ENCODE measurements at regions not wholly inside any gene's neighbourhood (a gene's known extent, or its start where the extent isn't known, plus 50 kb on each side); places are given as distances from the start of the nearest gene placed in this dataset.

- TF ChIP-seq CTCF (IDR thresholded peaks at IDR 0.05; ENCODE audit: low read depth, low read length, missing control alignments), result no peak
- H3K27ac ChIP-seq, result no peak overlapping the region
- no peak for DNase-seq
- in situ Hi-C loops (cut with HindIII; ENCODE audit: low pct_ligation_motif_present, low sequenced_read_pairs), result no loop called here
- H3K36me3 ChIP-seq (replicated peaks), result no peaks in the 10 kb centered on the region
- H3K27me3 ChIP-seq (replicated peaks), result no peaks in the 10 kb centered on the region
- H3K4me3 ChIP-seq (ENCODE audit: low read depth, low read length), result no peak overlapping the region
These were observed 191.2 kb downstream of the PALM2AKAP2 start for GRCh38 chr9:109971226-109971625.

GRCh38 chr9:109972026-109972882, 192.3 kb downstream of the PALM2AKAP2 start:
- no peak for DNase-seq
- Histone ChIP-seq H3K4me3 (ENCODE audit: low read depth, low read length) (no peak overlapping the region), H3K27me3 (replicated peaks) (no peaks in the 10 kb centered on the region), H3K36me3 (replicated peaks) (no peaks in the 10 kb centered on the region), H3K27ac (no peak overlapping the region)
- in situ Hi-C loops (cut with HindIII; ENCODE audit: low pct_ligation_motif_present, low sequenced_read_pairs), result no loop called here
- peak; percentile 32 for TF ChIP-seq CTCF (IDR thresholded peaks at IDR 0.05; ENCODE audit: low read depth, low read length, missing control alignments)

GRCh38 chr9:109973336-109973735, 193.3 kb downstream of the PALM2AKAP2 start:
- Histone ChIP-seq H3K27ac (no peak overlapping the region), H3K36me3 (replicated peaks) (no peaks in the 10 kb centered on the region), H3K4me3 (ENCODE audit: low read depth, low read length) (no peak overlapping the region), H3K27me3 (replicated peaks) (no peaks in the 10 kb centered on the region)
- DNase-seq, result no peak
- in situ Hi-C loops (cut with HindIII; ENCODE audit: low pct_ligation_motif_present, low sequenced_read_pairs), result no loop called here
- TF ChIP-seq CTCF (IDR thresholded peaks at IDR 0.05; ENCODE audit: low read depth, low read length, missing control alignments), result no peak

- TF ChIP-seq CTCF (IDR thresholded peaks at IDR 0.05; ENCODE audit: low read depth, low read length, missing control alignments), result no peak
- Histone ChIP-seq H3K4me3 (ENCODE audit: low read depth, low read length) (no peak overlapping the region), H3K36me3 (replicated peaks) (no peaks in the 10 kb centered on the region), H3K27me3 (replicated peaks) (no peaks in the 10 kb centered on the region), H3K27ac (no peak overlapping the region)
- in situ Hi-C loops (cut with HindIII; ENCODE audit: low pct_ligation_motif_present, low sequenced_read_pairs), result no loop called here
- DNase-seq, result no peak
These were observed 194.3 kb downstream of the PALM2AKAP2 start for GRCh38 chr9:109974143-109974917.

GRCh38 chr9:109974918-109975276, 194.9 kb downstream of the PALM2AKAP2 start:
- no peak overlapping the region for H3K4me3 ChIP-seq (ENCODE audit: low read depth, low read length)
- in situ Hi-C loops (cut with HindIII; ENCODE audit: low pct_ligation_motif_present, low sequenced_read_pairs), result no loop called here

More at GRCh38 chr9:109974918-109975276, 194.9 kb downstream of the PALM2AKAP2 start:
- no peak for TF ChIP-seq CTCF (IDR thresholded peaks at IDR 0.05; ENCODE audit: low read depth, low read length, missing control alignments)
- H3K36me3 ChIP-seq (replicated peaks), result no peaks in the 10 kb centered on the region
- no peak overlapping the region for H3K27ac ChIP-seq
- no peak for DNase-seq
- H3K27me3 ChIP-seq (replicated peaks), result no peaks in the 10 kb centered on the region
